ENCODE measurements at regions not wholly inside any gene's neighbourhood (a gene's known extent, or its start where the extent isn't known, plus 50 kb on each side); places are given as distances from the start of the nearest gene placed in this dataset.

DNA sequence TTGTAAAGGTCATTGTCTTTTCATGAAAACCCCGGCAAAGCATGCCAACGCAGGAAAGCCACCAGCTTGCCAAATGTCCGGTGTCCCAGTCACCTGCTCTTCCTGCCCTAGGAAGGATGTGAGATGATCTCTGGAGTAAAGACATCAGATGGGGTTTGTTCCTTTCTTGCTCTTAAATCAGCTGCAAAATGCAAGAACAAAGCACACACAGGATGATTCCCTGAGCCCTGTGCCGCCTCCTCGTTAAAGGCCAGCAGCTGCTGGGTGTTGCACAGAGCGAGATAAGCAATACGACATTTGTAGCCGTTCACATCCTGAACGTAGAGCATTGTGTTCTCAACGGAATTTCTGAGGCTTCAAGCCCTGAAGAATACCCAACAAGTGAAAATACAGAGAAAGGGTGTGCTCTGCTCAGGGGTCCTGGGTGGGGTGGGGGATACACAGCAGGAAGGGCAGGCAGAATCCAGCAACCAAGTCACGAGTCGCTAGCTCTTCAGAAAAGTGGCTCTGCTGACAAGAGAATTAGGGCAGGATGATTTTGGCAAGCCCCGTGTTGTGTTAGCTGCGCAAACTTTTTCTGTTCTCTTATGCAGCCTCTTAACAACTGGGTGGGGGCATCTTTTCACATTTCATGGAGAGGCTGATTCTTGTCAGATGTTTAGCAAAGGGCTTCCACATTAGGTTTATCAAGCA, 229.2 kb upstream of the MAP3K1 start:
- Histone ChIP-seq H3K4me1 (peaks cover 0 to 40% of the 10 kb centered on the region in 2 donors), H3K9me3 (no peaks in the 10 kb centered on the region), H3K4me3 (peak overlapping the region in 1 of 2 donors; percentile 39), H3K36me3 (no peaks in the 10 kb centered on the region), H3K27me3 (no peaks in the 10 kb centered on the region), H3K27ac (peak overlapping the region; percentile 53 to 60)
- DNase-seq (ENCODE audit: low spot score) = peak; percentile 80
- TF ChIP-seq, protein P1, sequence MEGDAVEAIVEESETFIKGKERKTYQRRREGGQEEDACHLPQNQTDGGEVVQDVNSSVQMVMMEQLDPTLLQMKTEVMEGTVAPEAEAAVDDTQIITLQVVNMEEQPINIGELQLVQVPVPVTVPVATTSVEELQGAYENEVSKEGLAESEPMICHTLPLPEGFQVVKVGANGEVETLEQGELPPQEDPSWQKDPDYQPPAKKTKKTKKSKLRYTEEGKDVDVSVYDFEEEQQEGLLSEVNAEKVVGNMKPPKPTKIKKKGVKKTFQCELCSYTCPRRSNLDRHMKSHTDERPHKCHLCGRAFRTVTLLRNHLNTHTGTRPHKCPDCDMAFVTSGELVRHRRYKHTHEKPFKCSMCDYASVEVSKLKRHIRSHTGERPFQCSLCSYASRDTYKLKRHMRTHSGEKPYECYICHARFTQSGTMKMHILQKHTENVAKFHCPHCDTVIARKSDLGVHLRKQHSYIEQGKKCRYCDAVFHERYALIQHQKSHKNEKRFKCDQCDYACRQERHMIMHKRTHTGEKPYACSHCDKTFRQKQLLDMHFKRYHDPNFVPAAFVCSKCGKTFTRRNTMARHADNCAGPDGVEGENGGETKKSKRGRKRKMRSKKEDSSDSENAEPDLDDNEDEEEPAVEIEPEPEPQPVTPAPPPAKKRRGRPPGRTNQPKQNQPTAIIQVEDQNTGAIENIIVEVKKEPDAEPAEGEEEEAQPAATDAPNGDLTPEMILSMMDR (IDR thresholded peaks at IDR 0.05) = no peak

DNA sequence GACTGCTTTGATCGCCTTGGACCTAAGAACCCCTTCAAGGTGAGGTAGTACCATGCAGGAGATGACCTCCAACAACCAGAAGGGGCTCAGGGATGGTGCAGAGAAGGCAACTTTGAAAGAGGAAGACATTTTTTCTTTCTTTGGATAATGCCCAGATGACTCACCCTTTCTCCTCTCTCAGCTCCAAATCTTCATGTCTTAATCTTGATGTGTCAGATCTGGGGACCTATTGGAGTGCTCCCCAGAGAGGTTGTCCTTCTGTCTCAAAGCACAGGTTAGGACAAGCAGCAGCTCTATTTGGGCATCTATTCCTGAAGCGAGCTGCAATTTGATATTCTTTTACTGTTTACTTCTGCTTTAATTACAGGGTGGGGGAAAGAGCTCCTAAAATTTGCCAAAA, 229.9 kb upstream of the MAP3K1 start:
- TF ChIP-seq, protein P1 (IDR thresholded peaks at IDR 0.05) = no peak
- Histone ChIP-seq H3K36me3 (no peaks in the 10 kb centered on the region), H3K27ac (peak overlapping the region; percentile 53 to 60), H3K4me1 (peaks cover 0 to 40% of the 10 kb centered on the region in 2 donors), H3K27me3 (no peaks in the 10 kb centered on the region), H3K9me3 (no peaks in the 10 kb centered on the region), H3K4me3 (no peak overlapping the region)
- DNase-seq (ENCODE audit: low spot score) = no peak

DNA sequence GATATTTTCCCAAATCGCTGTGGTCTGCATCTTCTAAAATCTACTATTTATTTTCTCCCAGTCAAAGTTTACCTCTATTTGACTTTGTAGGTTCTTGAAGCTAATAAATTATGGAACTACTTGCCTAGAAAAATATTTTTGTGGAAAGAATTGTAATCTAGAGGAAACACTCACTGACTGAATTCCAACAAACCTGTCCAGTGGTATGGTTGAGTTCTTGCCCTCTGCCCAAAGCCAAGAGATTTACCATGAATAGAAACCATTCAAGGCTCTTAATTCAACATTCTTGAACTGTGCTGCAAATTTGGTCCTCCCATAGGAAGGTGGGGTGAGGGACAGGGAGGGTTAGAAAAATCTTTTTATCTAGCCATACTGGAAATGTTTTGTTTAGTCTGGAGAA, 233.9 kb upstream of the MAP3K1 start:
- no peaks in the 10 kb centered on the region for H3K36me3 ChIP-seq
- peaks cover 0 to 14% of the 10 kb centered on the region in 2 donors for H3K4me1 ChIP-seq
- TF ChIP-seq, protein P1 (IDR thresholded peaks at IDR 0.05) = no peak
- no peaks in the 10 kb centered on the region for H3K9me3 ChIP-seq
- H3K4me3 ChIP-seq = no peak overlapping the region
- no peak for DNase-seq (ENCODE audit: low spot score)
- H3K27me3 ChIP-seq = no peaks in the 10 kb centered on the region
- H3K27ac ChIP-seq = no peak overlapping the region

DNA sequence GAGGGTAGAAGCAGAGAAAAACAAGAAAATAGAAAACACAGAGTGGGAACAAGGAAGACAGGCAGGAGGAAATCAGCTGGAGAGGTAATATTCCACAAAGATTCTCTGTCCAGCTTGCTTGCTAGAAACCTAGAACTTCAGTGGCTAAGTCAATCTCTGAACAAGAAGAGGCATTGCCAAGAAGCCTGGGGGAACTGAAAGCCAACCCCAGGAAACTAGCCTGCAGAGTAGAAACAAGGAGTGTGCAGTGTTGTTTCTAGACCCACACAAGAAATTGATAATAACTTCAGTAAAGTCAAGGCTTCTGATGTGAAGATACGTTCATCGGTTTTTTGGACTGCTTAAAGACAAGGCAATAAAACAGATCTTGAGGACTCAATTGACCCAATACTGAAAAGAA, 234.5 kb upstream of the MAP3K1 start:
- no peaks in the 10 kb centered on the region for H3K9me3 ChIP-seq
- no peaks in the 10 kb centered on the region for H3K36me3 ChIP-seq
- peaks cover 0 to 8% of the 10 kb centered on the region in 2 donors for H3K4me1 ChIP-seq
- DNase-seq (ENCODE audit: low spot score) = no peak
- TF ChIP-seq, protein P1 (IDR thresholded peaks at IDR 0.05) = no peak
- no peak overlapping the region for H3K4me3 ChIP-seq
- H3K27ac ChIP-seq = no peak overlapping the region
- H3K27me3 ChIP-seq = no peaks in the 10 kb centered on the region

DNA sequence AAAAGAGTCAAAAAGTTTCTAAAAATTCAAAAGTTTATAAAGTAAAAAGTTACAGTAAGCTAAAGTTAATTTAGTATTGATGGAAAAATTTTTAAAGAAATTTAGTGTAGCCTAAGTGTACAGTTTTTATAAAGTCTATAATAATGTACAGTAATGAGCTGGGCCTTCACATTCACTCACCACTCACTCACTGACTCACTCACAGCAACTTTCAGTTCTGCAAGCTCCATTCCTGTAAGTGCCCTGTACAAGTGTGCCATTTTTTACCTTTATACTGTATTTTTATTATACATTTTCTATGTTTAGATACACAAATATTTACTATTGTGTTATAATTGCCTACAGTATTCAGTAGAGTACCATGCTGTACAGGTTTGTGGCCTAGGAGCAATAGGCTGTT, 239.5 kb upstream of the MAP3K1 start:
- DNase-seq (ENCODE audit: low spot score) = no peak
- Histone ChIP-seq H3K27me3 (no peaks in the 10 kb centered on the region), H3K4me3 (no peak overlapping the region), H3K36me3 (no peaks in the 10 kb centered on the region), H3K27ac (no peak overlapping the region), H3K4me1 (no peaks in the 10 kb centered on the region), H3K9me3 (peaks cover 0 to 8% of the 10 kb centered on the region in 2 donors)
- TF ChIP-seq, protein P1 (IDR thresholded peaks at IDR 0.05) = no peak

DNA sequence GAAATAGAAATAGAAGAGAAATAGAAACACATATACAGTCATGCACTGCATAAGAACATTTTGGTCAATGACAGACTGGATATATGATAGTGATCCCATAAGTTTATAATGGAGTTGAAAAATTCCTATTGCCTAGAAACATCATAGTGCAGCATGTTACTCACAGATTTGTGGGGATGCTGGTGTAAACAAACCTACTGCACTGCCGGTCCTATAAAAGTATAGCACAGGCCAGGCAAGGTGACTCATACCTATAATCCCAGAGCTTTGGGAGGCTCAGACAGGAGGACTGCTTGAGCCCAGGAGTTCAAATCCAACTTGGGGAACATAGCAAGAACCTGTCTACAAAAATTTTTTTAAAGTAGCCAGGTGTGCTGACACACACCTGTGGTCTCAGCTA, 240.6 kb upstream of the MAP3K1 start:
- H3K9me3 ChIP-seq = peaks cover 0 to 8% of the 10 kb centered on the region in 2 donors
- H3K4me3 ChIP-seq = no peak overlapping the region
- no peaks in the 10 kb centered on the region for H3K27me3 ChIP-seq
- H3K27ac ChIP-seq = no peak overlapping the region
- H3K4me1 ChIP-seq = no peaks in the 10 kb centered on the region
- TF ChIP-seq, protein P1 (IDR thresholded peaks at IDR 0.05) = no peak
- no peak for DNase-seq (ENCODE audit: low spot score)
- no peaks in the 10 kb centered on the region for H3K36me3 ChIP-seq

Measured in right atrium auricular region (tissue), 2 donors.